H1 (cell line): ENCODE measurements at regions not wholly inside any gene's neighbourhood (a gene's known extent, or its start where the extent isn't known, plus 50 kb on each side); places are given as distances from the start of the nearest gene placed in this dataset.

Experiments
- CTCF ChIA-PET: fragments of 300-600 bp; sonication (Branson Sonifier 250); formaldehyde crosslinking; loops from one replicate; lab custom pipeline; 2021; ENCODE audit not compliant: partially characterized antibody; lab: Charles Lee
- POLR2A ChIA-PET: fragments of 300-600 bp; sonication (Branson Sonifier 250); formaldehyde crosslinking; loops from one replicate; lab custom pipeline; 2021; ENCODE audit warnings: inconsistent platforms; ENCODE audit not compliant: partially characterized antibody; lab: Charles Lee
- DNase-seq, 2 experiments: peaks; one replicate each; pipeline versions ENCODE4 v3.0.0 to v3.0.0-alpha.2; 2010 to 2022; ENCODE audit warnings: low spot score in 2 of 2, low read depth in 1 of 2, mixed read lengths in 1 of 2
- FAIRE-seq: peaks from 2 replicates; lab custom pipeline; 2011; peaks lifted over from hg19 to GRCh38; lab: Jason Lieb, UNC
- H2AFZ ChIP-seq: 2 replicates; pipeline ENCODE4 v1.8.1; 2012; ENCODE audit warnings: low read length, inconsistent platforms
- H2AK5ac ChIP-seq: 2 replicates; pipeline ENCODE4 v1.6.1; 2013; ENCODE audit warnings: low read depth, low read length
- H2BK120ac ChIP-seq: replicated peaks from 2 replicates; pipeline ENCODE3; 2013; ENCODE audit warnings: low read depth, low read length, inconsistent platforms
- H2BK12ac ChIP-seq: 2 replicates; pipeline ENCODE4 v1.6.1; 2013; ENCODE audit warnings: low read depth, low read length
- H2BK15ac ChIP-seq: 2 replicates; pipeline ENCODE4 v1.6.1; 2013; ENCODE audit warnings: low read length
- H2BK20ac ChIP-seq: 2 replicates; pipeline ENCODE4 v1.6.1; 2013; ENCODE audit warnings: low read length
- H2BK5ac ChIP-seq: 2 replicates; pipeline ENCODE4 v1.6.1; 2013; ENCODE audit warnings: low read depth, low read length
- H3K14ac ChIP-seq: 2 replicates; pipeline ENCODE4 v1.6.1; 2013; ENCODE audit warnings: inconsistent platforms; ENCODE audit not compliant: insufficient read length
- H3K18ac ChIP-seq: 2 replicates; pipeline ENCODE4 v1.6.1; 2013; ENCODE audit warnings: low read length; ENCODE audit errors: extremely low read depth
- H3K23ac ChIP-seq: 2 replicates; pipeline ENCODE4 v1.6.1; 2013; ENCODE audit warnings: inconsistent platforms; ENCODE audit not compliant: insufficient read length
- H3K23me2 ChIP-seq: 2 replicates; pipeline ENCODE4 v1.6.1; 2013; ENCODE audit warnings: low read depth, low read length
- H3K27ac ChIP-seq: 2 replicates; pipeline ENCODE4 v1.6.1; 2011; ENCODE audit warnings: low read depth, low read length, inconsistent platforms
- H3K27me3 ChIP-seq, 4 experiments: replicated peaks in 1 of 4; 1 replicate in 1 of 4; 2 replicates in 3 of 4; pipeline versions ENCODE4 v1.6.1 to v1.8.1; 2011 to 2013; ENCODE audit warnings: low read length in 3 of 4, mild to moderate bottlenecking in 3 of 4, inconsistent platforms in 2 of 4, mixed read lengths in 2 of 4, moderate library complexity in 1 of 4; ENCODE audit not compliant: control insufficient read depth in 3 of 4, insufficient read depth in 3 of 4; ENCODE audit errors: extremely low read depth in 1 of 4
- H3K36me3 ChIP-seq, 4 experiments: 2 replicates each; pipeline versions ENCODE4 v1.6.1 to v1.8.1; 2011 to 2013; ENCODE audit warnings: mild to moderate bottlenecking in 4 of 4, low read length in 3 of 4, moderate library complexity in 2 of 4, control low read depth in 1 of 4, inconsistent platforms in 1 of 4; ENCODE audit not compliant: insufficient read depth in 4 of 4, control insufficient read depth in 2 of 4
- H3K4ac ChIP-seq: replicated peaks from 2 replicates; pipeline ENCODE3; 2013; ENCODE audit warnings: low read length, low read depth, mixed read lengths, inconsistent platforms; ENCODE audit not compliant: insufficient read length
- H3K4me1 ChIP-seq, 4 experiments: replicated peaks in 1 of 4; 1 replicate in 1 of 4; 2 replicates in 3 of 4; pipeline versions ENCODE4 v1.6.1 to v1.8.1; 2011 to 2013; ENCODE audit warnings: low read length in 3 of 4, inconsistent platforms in 2 of 4, mixed read lengths in 1 of 4; ENCODE audit not compliant: insufficient read depth in 4 of 4, control insufficient read depth in 3 of 4
- H3K4me2 ChIP-seq, 2 experiments: 2 replicates each; pipeline versions ENCODE4 v1.6.1 to v1.8.1; 2011 to 2013; ENCODE audit warnings: low read depth in 2 of 2, low read length in 2 of 2, control low read depth in 1 of 2, inconsistent platforms in 1 of 2, mild to moderate bottlenecking in 1 of 2; ENCODE audit not compliant: insufficient read depth in 1 of 2
- H3K4me3 ChIP-seq, 4 experiments: fragments of 200-600, 300-600 bp in 1 of 4; sonication (generic), shearing (Covaris generic), sonication (Bioruptor Twin) in 1 of 4; 2 replicates each; pipeline versions ENCODE4 v1.5.1 to v1.8.1; 2011 to 2016; ENCODE audit warnings: low read length in 4 of 4, low read depth in 3 of 4, control low read depth in 2 of 4, inconsistent platforms in 2 of 4, mild to moderate bottlenecking in 2 of 4, mixed read lengths in 1 of 4, moderate library complexity in 1 of 4; ENCODE audit not compliant: insufficient read depth in 2 of 4; ENCODE audit errors: extremely low read depth in 1 of 4
- H3K56ac ChIP-seq: replicated peaks from 2 replicates; pipeline ENCODE3; 2013; ENCODE audit warnings: low read depth, mild to moderate bottlenecking, mixed read lengths, low read length, inconsistent platforms; ENCODE audit not compliant: insufficient read length
- H3K79me1 ChIP-seq: 2 replicates; pipeline ENCODE4 v1.6.1; 2013; ENCODE audit warnings: low read depth, low read length, control low read depth
- H3K79me2 ChIP-seq, 2 experiments: 2 replicates each; pipeline versions ENCODE4 v1.6.1 to v1.8.1; 2012 to 2013; ENCODE audit warnings: low read length in 2 of 2, mild to moderate bottlenecking in 2 of 2, inconsistent platforms in 1 of 2; ENCODE audit not compliant: insufficient read depth in 2 of 2, control insufficient read depth in 1 of 2
- H3K9ac ChIP-seq, 4 experiments: replicated peaks in 1 of 4; 1 replicate in 1 of 4; 2 replicates in 3 of 4; pipeline versions ENCODE4 v1.6.1 to v1.8.1; 2011 to 2013; ENCODE audit warnings: low read depth in 3 of 4, low read length in 3 of 4, control low read depth in 2 of 4, mild to moderate bottlenecking in 2 of 4, moderate library complexity in 2 of 4, inconsistent platforms in 1 of 4; ENCODE audit errors: extremely low read depth in 1 of 4
- H3K9me3 ChIP-seq, 2 experiments: 2 replicates each; pipeline versions ENCODE4 v1.6.1 to v1.8.1; 2012 to 2013; ENCODE audit warnings: mild to moderate bottlenecking in 2 of 2, moderate library complexity in 2 of 2, control low read depth in 1 of 2, inconsistent platforms in 1 of 2, low read depth in 1 of 2, low read length in 1 of 2, mixed read lengths in 1 of 2; ENCODE audit not compliant: insufficient read depth in 2 of 2
- H4K20me1 ChIP-seq, 2 experiments: replicated peaks in 1 of 2; 2 replicates each; pipeline versions ENCODE3 to v1.8.1; 2011 to 2013; ENCODE audit warnings: inconsistent platforms in 2 of 2, low read length in 2 of 2, mild to moderate bottlenecking in 1 of 2; ENCODE audit not compliant: insufficient read depth in 2 of 2, control insufficient read depth in 1 of 2
- H4K5ac ChIP-seq: 2 replicates; pipeline ENCODE4 v1.6.1; 2013; ENCODE audit warnings: low read length, low read depth, mixed read lengths, inconsistent platforms; ENCODE audit not compliant: insufficient read length
- H4K8ac ChIP-seq: 2 replicates; pipeline ENCODE4 v1.8.0; 2013; ENCODE audit warnings: mild to moderate bottlenecking, moderate library complexity, low read length, inconsistent platforms; ENCODE audit not compliant: insufficient read depth; ENCODE audit errors: extremely low read depth
- H4K91ac ChIP-seq: replicated peaks from 2 replicates; pipeline ENCODE3; 2013; ENCODE audit warnings: low read length, mixed read lengths, inconsistent platforms; ENCODE audit not compliant: insufficient read length
- ATF3 ChIP-seq: IDR thresholded peaks from 2 replicates; pipeline ENCODE4 v1.6.1; 2011; ENCODE audit warnings: low read depth, mild to moderate bottlenecking, low read length; ENCODE audit not compliant: insufficient read depth
- CHD2 ChIP-seq: IDR thresholded peaks from 2 replicates; pipeline ENCODE4 v1.6.1; 2012; ENCODE audit warnings: low read length, improper control_type of control experiment
- GTF2F1 ChIP-seq: IDR thresholded peaks from 2 replicates; pipeline ENCODE4 v1.6.1; 2012; ENCODE audit warnings: low read depth, low read length, improper control_type of control experiment, borderline replicate concordance
- MAX ChIP-seq: IDR thresholded peaks from 2 replicates; pipeline ENCODE4 v1.6.1; 2012; ENCODE audit warnings: inconsistent platforms
- POLR2AphosphoS5 ChIP-seq: IDR thresholded peaks from 2 replicates; pipeline ENCODE4 v1.6.1; 2011; ENCODE audit warnings: low read depth, low read length
- SP4 ChIP-seq: IDR thresholded peaks from 2 replicates; pipeline ENCODE4 v1.6.1; 2012; ENCODE audit warnings: low read length, inconsistent platforms
- WGBS, 2 experiments: shearing (Covaris generic) in 1 of 2; methylation state at CpG; one replicate each; pipeline versions ENCODE4 v1.1.6 to v1.1.7; 2013 to 2015; ENCODE audit warnings: low lambda C conversion rate in 2 of 2, mixed read lengths in 2 of 2, inconsistent platforms in 1 of 2, low coverage in 1 of 2, missing lambda C conversion rate in 1 of 2; ENCODE audit not compliant: insufficient replicate concordance in 2 of 2, insufficient coverage in 1 of 2, insufficient read length in 1 of 2; ENCODE audit errors: extremely low coverage in 1 of 2, missing lambda C conversion rate in 1 of 2; 5-methylcytosine and 5-hydroxymethylcytosine counted together

- 100% methylated on average over 2 of the region's 2 CpGs; no CpG with 5 or more reads in 1 of the 2 experiments for WGBS, 2 experiments
- Histone ChIP-seq H3K27ac (no peak overlapping the region), H3K23ac (no peak overlapping the region), H2BK120ac (no peak overlapping the region), H3K79me2 (no peaks in the 10 kb centered on the region), H3K56ac (no peak overlapping the region), H2AK5ac (no peak overlapping the region), H3K4me1 (peaks cover 0 to 4% (median 2%) of the 10 kb centered on the region in 4 experiments; a peak in 2 of 7 replicates), H2BK15ac (no peak overlapping the region), H2BK20ac (no peak overlapping the region), H3K18ac (no peak overlapping the region), H2BK5ac (no peak overlapping the region), H3K79me1 (no peaks in the 10 kb centered on the region), H3K14ac (no peak overlapping the region), H4K8ac (no peak overlapping the region), H3K23me2 (no peaks in the 10 kb centered on the region), H4K20me1 (no peaks in the 10 kb centered on the region), H3K9me3 (no peaks in the 10 kb centered on the region), H3K36me3 (no peaks in the 10 kb centered on the region), H3K9ac (no peak overlapping the region), H2AFZ (no peak overlapping the region), H3K4me2 (no peak overlapping the region), H3K27me3 (no peaks in the 10 kb centered on the region), H2BK12ac (no peak overlapping the region), H3K4ac (no peak overlapping the region), H3K4me3 (no peak overlapping the region), H4K91ac (no peak overlapping the region), H4K5ac (no peak overlapping the region)
- no peak for DNase-seq
- no peak for FAIRE-seq
- TF ChIP-seq GTF2F1 (no peak), CHD2 (no peak), SP4 (no peak), POLR2AphosphoS5 (no peak), ATF3 (no peak), MAX (no peak)
- POLR2A ChIA-PET, result no interaction called here
- CTCF ChIA-PET, result no interaction called here
Observed at GRCh38 chr3:34365771-34366170, 567.3 kb downstream of the PDCD6IP start.
